ENCODE measurements at regions not wholly inside any gene's neighbourhood (a gene's known extent, or its start where the extent isn't known, plus 50 kb on each side); places are given as distances from the start of the nearest gene placed in this dataset.

DNA sequence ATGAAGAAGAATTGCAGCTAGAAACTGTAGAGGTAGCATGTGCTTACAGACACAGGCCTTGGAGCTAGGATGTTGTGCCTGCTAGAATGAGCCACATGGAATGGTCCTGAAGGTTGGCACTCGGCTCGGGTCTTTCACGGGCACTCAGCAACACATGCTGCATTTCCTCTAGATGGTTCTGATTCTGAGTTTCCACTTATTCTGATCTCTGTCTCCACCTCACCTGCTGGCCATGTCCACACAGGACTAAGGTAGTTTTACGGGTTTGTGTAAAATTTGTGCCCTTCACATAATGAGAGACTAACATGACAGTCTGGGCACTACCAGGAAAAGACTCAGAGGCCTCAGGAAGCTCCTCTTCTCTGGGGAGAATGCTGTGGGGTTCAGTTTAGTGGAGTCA lies 444.8 kb upstream of the MKI67 start:
- no peak for TF ChIP-seq EP300 (IDR thresholded peaks at IDR 0.05)
- TF ChIP-seq POLR2A (IDR thresholded peaks at IDR 0.05) = no peak
- no peak for TF ChIP-seq CTCF (IDR thresholded peaks at IDR 0.05)
- TF ChIP-seq POLR2AphosphoS5 (IDR thresholded peaks at IDR 0.05) = no peak

All from sigmoid colon (tissue), 4 donors.